ENCODE measurements at regions not wholly inside any gene's neighbourhood (a gene's known extent, or its start where the extent isn't known, plus 50 kb on each side); places are given as distances from the start of the nearest gene placed in this dataset.

- DNase-seq (ENCODE audit: extremely low spot score) = no peak
- H3K36me3 ChIP-seq = no peaks in the 10 kb centered on the region
- H3K4me3 ChIP-seq = no peak overlapping the region
- intact Hi-C loops (cut with DNase I) = no loop called here
- H3K4me1 ChIP-seq = no peaks in the 10 kb centered on the region
- H3K9me3 ChIP-seq = no peaks in the 10 kb centered on the region
- TF ChIP-seq CTCF (IDR thresholded peaks at IDR 0.05) = no peak
- no peak for TF ChIP-seq POLR2AphosphoS5 (IDR thresholded peaks at IDR 0.05)
- TF ChIP-seq POLR2A (IDR thresholded peaks at IDR 0.05; ENCODE audit: low read depth) = no peak
- TF ChIP-seq EP300 (IDR thresholded peaks at IDR 0.05) = no peak
- no peak overlapping the region for H3K27ac ChIP-seq (replicated peaks in 1 of 4)
- H3K27me3 ChIP-seq = no peaks in the 10 kb centered on the region
These were observed 459.9 kb upstream of the NMUR2 start for GRCh38 chr5:152864991-152865390.

GRCh38 chr5:152869971-152870370, 464.9 kb upstream of the NMUR2 start:
- Histone ChIP-seq H3K4me1 (no peaks in the 10 kb centered on the region), H3K27me3 (no peaks in the 10 kb centered on the region), H3K36me3 (no peaks in the 10 kb centered on the region), H3K4me3 (no peak overlapping the region), H3K9me3 (peaks cover 0 to 3% (median 0%) of the 10 kb centered on the region in 4 donors), H3K27ac (replicated peaks in 1 of 4) (no peak overlapping the region)
- intact Hi-C loops (cut with DNase I) = no loop called here
- TF ChIP-seq POLR2A (IDR thresholded peaks at IDR 0.05; ENCODE audit: low read depth) = no peak
- no peak for TF ChIP-seq POLR2AphosphoS5 (IDR thresholded peaks at IDR 0.05)
- no peak for TF ChIP-seq CTCF (IDR thresholded peaks at IDR 0.05)
- TF ChIP-seq EP300 (IDR thresholded peaks at IDR 0.05) = no peak
- WGBS = 84% methylated on average over 4 of the region's 4 CpGs
- no peak for DNase-seq (ENCODE audit: extremely low spot score)

- DNase-seq (ENCODE audit: extremely low spot score) = no peak
- intact Hi-C loops (cut with DNase I) = no loop called here
- WGBS = 67% methylated on average over 2 of the region's 2 CpGs
These were observed 477.5 kb upstream of the NMUR2 start for GRCh38 chr5:152882621-152883020.

GRCh38 chr5:152883066-152883775, 478.1 kb upstream of the NMUR2 start:
- Histone ChIP-seq H3K4me1 (no peaks in the 10 kb centered on the region), H3K36me3 (no peaks in the 10 kb centered on the region), H3K27ac (replicated peaks in 1 of 4) (no peak overlapping the region), H3K9me3 (peaks cover 0 to 8% (median 3%) of the 10 kb centered on the region in 4 donors), H3K27me3 (no peaks in the 10 kb centered on the region), H3K4me3 (no peak overlapping the region)
- DNase-seq (ENCODE audit: extremely low spot score) = no peak
- intact Hi-C loops (cut with DNase I) = no loop called here
- TF ChIP-seq CTCF (IDR thresholded peaks at IDR 0.05) = no peak
- TF ChIP-seq EP300 (IDR thresholded peaks at IDR 0.05) = no peak
- no peak for TF ChIP-seq POLR2A (IDR thresholded peaks at IDR 0.05; ENCODE audit: low read depth)
- TF ChIP-seq POLR2AphosphoS5 (IDR thresholded peaks at IDR 0.05) = no peak
- WGBS = 50% methylated on average over 3 of the region's 3 CpGs

More at GRCh38 chr5:152882621-152883020, 477.5 kb upstream of the NMUR2 start:
- Histone ChIP-seq H3K4me3 (no peak overlapping the region), H3K36me3 (no peaks in the 10 kb centered on the region), H3K4me1 (no peaks in the 10 kb centered on the region), H3K27ac (replicated peaks in 1 of 4) (no peak overlapping the region), H3K27me3 (no peaks in the 10 kb centered on the region), H3K9me3 (peaks cover 0 to 10% (median 3%) of the 10 kb centered on the region in 4 donors)
- TF ChIP-seq CTCF (IDR thresholded peaks at IDR 0.05) (no peak), POLR2AphosphoS5 (IDR thresholded peaks at IDR 0.05) (no peak), POLR2A (IDR thresholded peaks at IDR 0.05; ENCODE audit: low read depth) (no peak), EP300 (IDR thresholded peaks at IDR 0.05) (no peak)

GRCh38 chr5:152884006-152884405, 478.9 kb upstream of the NMUR2 start:
- H3K9me3 ChIP-seq = peaks cover 0 to 6% (median 3%) of the 10 kb centered on the region in 4 donors
- no peak overlapping the region for H3K27ac ChIP-seq (replicated peaks in 1 of 4)
- no peaks in the 10 kb centered on the region for H3K36me3 ChIP-seq
- no peaks in the 10 kb centered on the region for H3K27me3 ChIP-seq
- no peak overlapping the region for H3K4me3 ChIP-seq
- no peaks in the 10 kb centered on the region for H3K4me1 ChIP-seq
- TF ChIP-seq POLR2A (IDR thresholded peaks at IDR 0.05; ENCODE audit: low read depth) (no peak), POLR2AphosphoS5 (IDR thresholded peaks at IDR 0.05) (no peak), EP300 (IDR thresholded peaks at IDR 0.05) (no peak), CTCF (IDR thresholded peaks at IDR 0.05) (no peak)
- intact Hi-C loops (cut with DNase I) = no loop called here
- no peak for DNase-seq (ENCODE audit: extremely low spot score)
